NCI-H2029 (cell line): ENCODE measurements at regions not wholly inside any gene's neighbourhood (a gene's known extent, or its start where the extent isn't known, plus 50 kb on each side); places are given as distances from the start of the nearest gene placed in this dataset.
A peak's percentile ranks its signal among the peaks of the same experiment; 100 is the strongest.

ENCODE experiments used
- DNase-seq: peaks from one replicate; lab custom pipeline; 2025; lab: John Stamatoyannopoulos, UW

- DNase-seq: peak; percentile 74
Observed at GRCh38 chr6:22467645-22468044, 101.7 kb upstream of the HDGFL1 start.

DNA sequence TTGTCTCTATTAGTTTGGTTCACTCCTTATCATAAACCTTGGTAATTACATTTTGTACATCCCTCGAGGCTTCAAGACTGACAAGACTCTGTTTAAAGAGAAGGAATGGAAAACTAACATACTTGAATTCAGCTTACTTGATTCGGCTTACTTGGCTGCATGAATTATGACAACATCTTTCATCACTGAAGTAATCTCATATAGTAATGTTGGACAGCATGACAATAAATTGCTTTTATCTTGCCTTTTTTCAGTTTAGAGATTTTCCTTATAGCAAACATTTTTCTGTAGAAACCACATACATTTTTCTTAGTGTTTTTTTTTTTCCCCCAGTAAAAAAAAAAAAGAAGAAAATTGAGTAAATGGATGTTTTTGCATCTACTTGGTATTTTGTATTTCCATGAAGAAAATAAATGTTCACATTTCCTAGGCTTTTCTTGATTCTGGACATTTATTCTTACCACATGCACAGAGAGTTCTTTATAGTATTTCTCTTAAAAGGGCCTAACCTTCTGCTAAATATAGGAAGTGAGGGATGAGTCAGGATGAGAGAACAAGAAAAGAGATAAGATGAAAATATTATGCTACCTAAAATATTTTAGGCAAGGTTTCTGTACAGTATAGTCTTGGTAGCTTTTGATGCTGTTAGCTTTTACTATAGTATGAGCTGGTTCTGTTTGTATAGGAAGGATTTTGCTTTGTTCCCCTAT, 101.0 kb upstream of the HDGFL1 start:
- DNase-seq: no peak

DNA sequence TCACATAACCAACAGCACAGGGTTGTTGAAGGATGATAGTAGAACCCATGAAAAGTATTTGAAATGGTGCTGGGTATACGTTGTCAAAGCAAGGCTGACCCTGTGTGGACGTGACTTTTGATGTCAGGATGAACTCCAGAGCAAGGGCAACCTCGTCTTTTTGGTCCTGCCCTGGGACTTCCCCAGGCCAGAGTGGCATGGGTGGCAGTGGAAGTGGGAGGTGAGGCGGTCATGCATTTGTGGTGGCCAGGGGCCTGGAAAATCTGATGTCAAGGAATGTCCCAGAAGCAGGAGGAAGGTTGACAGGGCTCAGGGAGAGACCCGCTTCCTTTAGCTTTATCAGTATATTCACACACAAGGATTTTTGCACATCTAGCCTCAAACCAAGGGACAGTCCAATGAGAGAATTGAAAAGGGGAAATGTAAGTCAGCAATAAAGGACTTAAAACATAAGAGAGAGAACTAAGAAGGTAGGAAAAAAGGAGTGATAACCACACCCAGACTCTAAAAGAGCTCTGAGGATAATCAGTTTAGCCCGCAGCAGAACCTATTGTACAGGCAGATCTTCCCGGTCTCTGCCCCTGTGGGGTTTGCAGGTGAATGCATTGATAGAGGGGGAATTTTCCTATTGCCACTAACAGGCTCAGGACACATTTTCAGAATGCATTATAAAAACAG, 98.8 kb upstream of the HDGFL1 start:
- DNase-seq: no peak

DNA sequence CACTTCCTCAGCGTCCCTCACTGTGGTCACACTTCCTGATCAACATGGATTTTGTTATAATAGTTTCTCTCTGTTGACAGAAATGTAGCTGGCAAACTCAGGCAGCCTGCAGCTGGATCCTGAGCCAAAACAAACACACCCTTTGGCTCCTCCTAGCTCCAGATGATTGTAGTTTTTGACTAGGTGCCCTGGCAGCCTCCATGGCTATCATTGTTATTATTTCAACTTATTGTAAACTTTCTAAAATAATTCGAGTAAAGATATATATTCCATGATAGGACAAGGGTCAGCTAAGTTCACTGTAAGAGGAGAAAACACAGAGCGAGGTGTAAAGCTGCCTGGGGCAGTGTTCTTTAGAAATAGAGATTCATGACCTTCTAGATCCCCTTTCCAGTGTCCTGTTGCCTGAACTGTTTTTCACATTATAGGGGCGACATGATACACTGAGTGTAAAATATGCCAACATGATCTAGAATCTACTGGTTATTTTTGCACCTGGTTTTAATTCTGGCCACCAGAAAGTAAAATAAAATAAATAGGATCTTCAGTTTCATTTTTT, 98.2 kb upstream of the HDGFL1 start:
- peak; percentile 84 for DNase-seq

DNA sequence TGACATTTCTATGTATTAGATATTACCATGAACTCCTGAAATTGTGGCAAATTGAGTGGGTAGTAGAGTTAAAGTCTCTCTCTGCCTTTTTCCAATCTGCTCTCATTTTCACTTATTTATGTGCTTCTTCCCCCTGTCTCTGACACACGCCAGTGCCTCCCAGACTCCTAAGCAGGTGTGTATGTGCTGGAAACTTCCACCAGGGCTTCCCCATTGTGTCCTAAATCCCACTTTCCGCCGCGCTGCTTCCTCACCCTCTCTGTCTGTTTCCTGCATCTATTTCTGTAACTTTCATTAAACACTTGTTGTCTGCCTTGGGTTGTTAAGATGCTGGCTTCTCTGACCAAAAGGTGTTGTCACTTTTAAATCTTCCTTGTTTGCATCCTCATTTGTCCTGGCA, 97.6 kb upstream of the HDGFL1 start:
- DNase-seq: no peak

GRCh38 chr6:22473991-22474682, 95.2 kb upstream of the HDGFL1 start:
- DNase-seq: no peak

DNA sequence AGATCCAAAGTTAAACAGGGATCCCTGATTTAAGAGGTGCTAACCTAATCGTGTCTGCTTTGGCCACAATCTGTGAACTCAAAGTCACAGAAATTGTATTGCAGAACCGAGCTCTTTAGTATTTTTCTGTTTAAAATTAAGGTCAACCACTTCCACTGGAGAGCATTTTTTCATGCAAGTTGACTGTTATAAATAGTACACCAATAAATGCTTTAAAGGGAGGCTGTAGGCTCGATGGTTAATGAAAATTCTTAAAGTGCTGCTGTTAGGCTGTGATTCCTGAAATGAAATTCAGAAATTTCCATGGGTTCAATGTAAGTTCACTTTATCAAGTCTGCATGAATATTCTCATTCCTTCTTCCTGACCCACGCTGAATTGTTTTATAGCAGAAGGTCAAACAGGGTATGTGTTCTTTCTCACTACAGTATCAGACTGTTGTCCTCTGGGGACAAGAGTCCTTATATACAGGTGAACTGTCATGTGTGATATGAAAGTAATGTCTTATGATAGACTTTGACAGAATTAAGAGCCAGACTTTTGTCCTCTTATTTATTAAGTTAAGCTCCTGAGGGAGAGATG, 92.5 kb upstream of the HDGFL1 start:
- no peak for DNase-seq

DNA sequence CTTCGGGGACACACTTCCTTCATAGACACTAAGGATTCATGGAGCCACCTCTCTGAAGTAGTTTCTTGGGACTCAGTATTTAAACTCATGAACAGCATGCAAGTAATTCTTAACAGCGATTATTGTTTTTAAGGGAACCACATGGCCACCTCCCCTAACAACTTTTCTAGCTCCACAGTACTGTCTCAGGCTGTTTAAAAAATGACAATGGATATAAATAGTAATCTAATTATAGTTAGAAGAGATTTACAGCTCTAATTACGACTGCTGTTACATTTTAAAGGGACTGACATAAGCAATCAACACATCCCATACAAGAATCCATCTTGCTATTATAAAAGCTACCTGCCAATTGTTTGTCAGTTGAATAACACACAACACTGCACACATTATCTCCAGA, 72.1 kb upstream of the HDGFL1 start:
- DNase-seq: no peak

- DNase-seq: no peak
Observed at GRCh38 chr6:22499815-22500214, 69.6 kb upstream of the HDGFL1 start.

DNA sequence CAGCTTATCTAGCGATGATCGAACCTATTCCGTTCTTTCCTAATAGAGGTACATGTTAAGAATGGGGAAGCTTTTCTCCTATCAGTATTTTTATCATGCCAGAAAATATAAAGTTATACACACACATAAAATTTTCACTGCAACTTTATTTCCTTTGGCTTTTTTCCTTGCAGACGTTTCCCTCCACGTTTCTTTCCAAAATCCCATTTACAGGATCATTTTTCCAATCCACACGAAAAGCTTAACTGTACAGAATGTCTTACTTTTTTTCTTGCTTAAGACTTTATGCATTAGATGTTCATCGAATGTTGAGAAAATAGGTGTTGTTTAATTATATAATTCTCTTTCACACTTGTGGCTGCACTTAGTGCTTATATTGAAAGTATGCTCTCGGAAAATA, 62.9 kb upstream of the HDGFL1 start:
- no peak for DNase-seq

DNA sequence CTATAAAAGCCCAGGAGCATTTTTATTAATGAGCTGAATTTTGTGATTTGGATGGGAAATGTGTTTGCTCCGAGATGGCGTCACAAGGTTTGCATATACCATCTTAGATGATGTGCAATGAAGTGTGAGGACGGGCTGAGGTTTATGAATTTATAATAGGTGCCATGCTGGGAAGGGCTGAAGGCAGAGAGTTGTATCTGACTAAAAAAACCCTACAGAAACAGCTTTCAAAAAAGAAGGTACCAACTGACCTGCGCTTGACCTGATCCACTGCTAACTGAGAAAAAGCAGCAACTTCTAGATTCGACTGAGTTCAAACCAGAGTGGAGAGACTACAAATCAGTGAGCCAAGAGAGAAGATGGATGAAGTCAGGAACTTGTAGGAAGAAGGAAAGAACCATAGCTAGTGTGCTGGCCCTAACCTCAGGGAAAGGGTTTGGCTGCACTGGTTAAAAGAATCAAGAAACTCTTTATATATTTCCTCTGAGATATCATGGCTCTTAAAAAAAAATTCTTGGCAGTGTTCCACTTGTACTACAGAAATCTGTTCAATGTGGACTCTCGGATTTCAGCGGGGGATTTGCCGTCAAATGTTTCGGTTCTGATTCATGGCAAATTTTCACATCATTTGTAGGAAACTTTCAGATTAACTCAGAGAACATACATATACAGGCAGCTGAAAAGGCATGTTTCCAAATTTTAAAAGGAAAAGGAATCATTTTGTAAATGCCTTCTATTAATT, 56.5 kb upstream of the HDGFL1 start:
- no peak for DNase-seq

- no peak for DNase-seq
Observed at GRCh38 chr6:22513667-22514066, 55.7 kb upstream of the HDGFL1 start.

DNA sequence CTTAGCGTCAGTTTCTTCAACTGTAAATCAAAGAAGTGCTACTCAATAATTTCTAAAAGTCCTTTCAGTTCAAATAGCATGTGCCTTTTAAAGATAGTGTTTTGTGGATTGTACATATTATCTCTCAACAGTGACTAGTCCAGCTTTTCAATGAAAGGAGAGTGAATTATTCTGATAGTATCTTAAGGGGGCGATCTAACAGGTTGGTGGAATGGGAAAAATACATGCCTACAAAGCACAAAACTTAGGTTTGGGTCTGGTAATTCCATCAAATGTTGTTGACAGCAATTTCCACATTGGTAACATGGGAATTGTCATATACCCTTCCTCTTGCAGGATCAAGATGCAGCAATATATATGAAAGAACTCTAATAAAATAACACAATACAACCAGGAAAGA, 50.1 kb upstream of the HDGFL1 start:
- no peak for DNase-seq
